H9 (cell line): ENCODE measurements at regions not wholly inside any gene's neighbourhood (a gene's known extent, or its start where the extent isn't known, plus 50 kb on each side); places are given as distances from the start of the nearest gene placed in this dataset.

Experiments used
- DNase-seq: peaks from one replicate; pipeline ENCODE4 v3.0.0-alpha.2; 2017
- H2AFZ ChIP-seq: one replicate; pipeline ENCODE4 v1.6.1; 2013; ENCODE audit warnings: mild to moderate bottlenecking, low read length, control low read depth, moderate library complexity
- H2AK5ac ChIP-seq: 2 replicates; pipeline ENCODE4 v1.6.1; 2013; ENCODE audit warnings: low read length, control low read depth, mixed read lengths; ENCODE audit not compliant: insufficient read length
- H2BK120ac ChIP-seq: one replicate; pipeline ENCODE4 v1.6.1; 2013; ENCODE audit warnings: low read depth, mild to moderate bottlenecking, low read length, control low read depth, inconsistent platforms; ENCODE audit not compliant: poor library complexity, severe bottlenecking
- H2BK12ac ChIP-seq: 2 replicates; pipeline ENCODE4 v1.6.1; 2013; ENCODE audit warnings: low read length, control low read depth, mixed read lengths, low read depth; ENCODE audit not compliant: insufficient read length
- H2BK15ac ChIP-seq: 2 replicates; pipeline ENCODE4 v1.6.1; 2013; ENCODE audit warnings: low read depth, low read length, control low read depth
- H2BK20ac ChIP-seq: one replicate; pipeline ENCODE4 v1.6.1; 2013; ENCODE audit warnings: low read depth, mild to moderate bottlenecking, low read length, control low read depth, inconsistent platforms; ENCODE audit not compliant: poor library complexity, severe bottlenecking
- H2BK5ac ChIP-seq: 2 replicates; pipeline ENCODE4 v1.6.1; 2013; ENCODE audit warnings: low read length, control low read depth, mixed read lengths; ENCODE audit not compliant: insufficient read length
- H3K14ac ChIP-seq: 2 replicates; pipeline ENCODE4 v1.6.1; 2013; ENCODE audit warnings: low read length, control low read depth; ENCODE audit not compliant: insufficient read depth
- H3K18ac ChIP-seq: 2 replicates; pipeline ENCODE4 v1.6.1; 2013; ENCODE audit warnings: low read depth, mild to moderate bottlenecking, mixed read lengths, low read length, control low read depth; ENCODE audit not compliant: insufficient read length
- H3K23ac ChIP-seq: 2 replicates; pipeline ENCODE4 v1.6.1; 2013; ENCODE audit warnings: low read length, control low read depth, mixed read lengths, low read depth; ENCODE audit not compliant: insufficient read length
- H3K23me2 ChIP-seq: 2 replicates; pipeline ENCODE4 v1.6.1; 2013; ENCODE audit warnings: low read depth, mild to moderate bottlenecking, mixed read lengths, low read length, control low read depth; ENCODE audit not compliant: insufficient read length, poor library complexity, severe bottlenecking
- H3K27ac ChIP-seq: 2 replicates; pipeline ENCODE4 v1.5.1; 2013; ENCODE audit warnings: low read length, control low read depth, mixed read lengths, low read depth; ENCODE audit not compliant: insufficient read length
- H3K27me3 ChIP-seq: 2 replicates; pipeline ENCODE4 v1.6.1; 2013; ENCODE audit warnings: low read length, control low read depth, inconsistent platforms; ENCODE audit not compliant: insufficient read depth
- H3K4ac ChIP-seq: 2 replicates; pipeline ENCODE4 v1.6.1; 2013; ENCODE audit warnings: low read depth, mild to moderate bottlenecking, control low read depth, inconsistent platforms, low read length, moderate library complexity
- H3K4me1 ChIP-seq: 2 replicates; pipeline ENCODE4 v1.6.1; 2013; ENCODE audit warnings: low read length, control low read depth, inconsistent platforms; ENCODE audit not compliant: insufficient read depth
- H3K4me2 ChIP-seq: 2 replicates; pipeline ENCODE4 v1.6.1; 2013; ENCODE audit warnings: low read length, control low read depth, mixed read lengths; ENCODE audit not compliant: insufficient read length, insufficient read depth
- H3K56ac ChIP-seq: 2 replicates; pipeline ENCODE4 v1.6.1; 2013; ENCODE audit warnings: low read depth, mild to moderate bottlenecking, mixed read lengths, low read length, control low read depth; ENCODE audit not compliant: insufficient read length
- H3K79me1 ChIP-seq: 2 replicates; pipeline ENCODE4 v1.6.1; 2013; ENCODE audit warnings: low read depth, mild to moderate bottlenecking, moderate library complexity, low read length, control low read depth, inconsistent platforms; ENCODE audit not compliant: insufficient read depth, poor library complexity, severe bottlenecking
- H3K79me2 ChIP-seq: 2 replicates; pipeline ENCODE4 v1.6.1; 2013; ENCODE audit warnings: low read length, control low read depth, inconsistent platforms; ENCODE audit not compliant: insufficient read depth
- H3K9ac ChIP-seq: 2 replicates; pipeline ENCODE4 v1.6.1; 2013; ENCODE audit warnings: low read length, control low read depth, mixed read lengths; ENCODE audit not compliant: insufficient read length; ENCODE audit errors: extremely low read depth
- H3K9me3 ChIP-seq: one replicate; pipeline ENCODE4 v1.6.1; 2013; ENCODE audit warnings: low read depth, low read length, inconsistent platforms; ENCODE audit not compliant: control insufficient read depth
- H3T11ph ChIP-seq: one replicate; pipeline ENCODE4 v1.6.1; 2013; ENCODE audit warnings: mild to moderate bottlenecking, low read length, control low read depth, inconsistent platforms
- H4K20me1 ChIP-seq: one replicate; pipeline ENCODE4 v1.6.1; 2013; ENCODE audit not compliant: control insufficient read depth, insufficient read length, insufficient read depth
- H4K5ac ChIP-seq: 2 replicates; pipeline ENCODE4 v1.6.1; 2013; ENCODE audit warnings: low read depth, mild to moderate bottlenecking, mixed read lengths, low read length, control low read depth; ENCODE audit not compliant: insufficient read length
- H4K8ac ChIP-seq: replicated peaks from 2 replicates; pipeline ENCODE4 v1.6.1; 2013; ENCODE audit warnings: low read length, control low read depth, mixed read lengths, low read depth; ENCODE audit not compliant: insufficient read length
- H4K91ac ChIP-seq: 2 replicates; pipeline ENCODE4 v1.6.1; 2013; ENCODE audit warnings: low read depth, mild to moderate bottlenecking, moderate library complexity, mixed read lengths, low read length, control low read depth; ENCODE audit not compliant: insufficient read length
- H3K27ac Mint-ChIP-seq, 3 experiments: 2 replicates in 2 of 3; 3 replicates in 1 of 3; pipeline ENCODE4 v1.8.0; 2020 to 2021; ENCODE audit warnings: mixed read lengths in 3 of 3, mild to moderate bottlenecking in 1 of 3, moderate library complexity in 1 of 3
- H3K27me3 Mint-ChIP-seq: 2 replicates; pipeline ENCODE4 v1.8.0; 2021; ENCODE audit warnings: low read depth, mild to moderate bottlenecking, moderate library complexity, mixed read lengths
- H3K36me3 Mint-ChIP-seq, 3 experiments: 2 replicates in 2 of 3; 3 replicates in 1 of 3; pipeline ENCODE4 v1.8.0; 2020 to 2021; ENCODE audit warnings: low read depth in 3 of 3, mixed read lengths in 3 of 3; ENCODE audit not compliant: insufficient read depth in 1 of 3
- H3K4me1 Mint-ChIP-seq, 2 experiments: 2 replicates each; pipeline ENCODE4 v1.8.0; 2020; ENCODE audit warnings: mixed read lengths in 2 of 2
- H3K4me3 Mint-ChIP-seq, 2 experiments: 2 replicates in 1 of 2; 3 replicates in 1 of 2; pipeline ENCODE4 v1.8.0; 2020 to 2021; ENCODE audit warnings: mild to moderate bottlenecking in 2 of 2, mixed read lengths in 2 of 2, moderate library complexity in 1 of 2
- H3K9me3 Mint-ChIP-seq, 2 experiments: 2 replicates in 1 of 2; 3 replicates in 1 of 2; pipeline ENCODE4 v1.8.0; 2020; ENCODE audit warnings: mild to moderate bottlenecking in 2 of 2, mixed read lengths in 2 of 2, moderate library complexity in 1 of 2
- CTCF ChIP-seq: fragments of 200-600 bp; sonication (generic); conservative IDR thresholded peaks from 3 replicates; pipeline ENCODE4 v1.8.0; 2021; ENCODE audit warnings: antibody characterized with exemption, mild to moderate bottlenecking
- whole genome bisulfite sequencing: extraction: QIAGEN DNeasy Blood & Tissue Kit; methylation state at CpG from one replicate; pipeline ENCODE4 v1.1.7; 2013; ENCODE audit warnings: missing lambda C conversion rate, low lambda C conversion rate, mixed read lengths; ENCODE audit not compliant: insufficient read length; ENCODE audit errors: extremely low coverage; 5-methylcytosine and 5-hydroxymethylcytosine counted together

GRCh38 chr18:71902482-71902881, 641.7 kb downstream of the CBLN2 start:
- Histone ChIP-seq H4K20me1 (no peaks in the 10 kb centered on the region), H3K9ac (no peak overlapping the region), H3K4ac (no peak overlapping the region), H2BK120ac (no peak overlapping the region), H3K27me3 (no peaks in the 10 kb centered on the region), H2BK12ac (no peak overlapping the region), H3K23ac (no peak overlapping the region), H3K79me2 (no peaks in the 10 kb centered on the region), H2BK15ac (no peak overlapping the region), H3K14ac (no peak overlapping the region), H3K4me1 (no peaks in the 10 kb centered on the region), H3K56ac (no peak overlapping the region), H2AFZ (no peak overlapping the region), H2AK5ac (no peak overlapping the region), H2BK5ac (no peak overlapping the region), H4K91ac (no peak overlapping the region), H4K8ac (no peak overlapping the region), H4K5ac (no peak overlapping the region), H3K4me2 (no peak overlapping the region), H3K18ac (no peak overlapping the region), H3K9me3 (no peaks in the 10 kb centered on the region), H3T11ph (no peak overlapping the region), H2BK20ac (no peak overlapping the region), H3K79me1 (no peaks in the 10 kb centered on the region), H3K27ac (no peak overlapping the region), H3K23me2 (no peaks in the 10 kb centered on the region)
- no peaks in the 10 kb centered on the region for H3K9me3 Mint-ChIP-seq
- WGBS = no CpG with 5 or more reads among the region's 1 CpG
- DNase-seq = no peak
- no peak overlapping the region for H3K27ac Mint-ChIP-seq
- H3K36me3 Mint-ChIP-seq = no peaks in the 10 kb centered on the region
- no peak for TF ChIP-seq CTCF
- no peaks in the 10 kb centered on the region for H3K4me1 Mint-ChIP-seq
- H3K4me3 Mint-ChIP-seq = no peak overlapping the region
- no peaks in the 10 kb centered on the region; the same call in 1 of the 2 replicates for H3K27me3 Mint-ChIP-seq
